Lower leg skin (tissue), 3 donors: ENCODE measurements at regions not wholly inside any gene's neighbourhood (a gene's known extent, or its start where the extent isn't known, plus 50 kb on each side); places are given as distances from the start of the nearest gene placed in this dataset.

Experiments used
- CTCF ChIP-seq, 3 donors: fragments of 450-650 bp; IDR thresholded peaks; one replicate each; pipeline ENCODE4 v1.5.1; 2016; ENCODE audit warnings: antibody characterized with exemption in 3 of 3, mild to moderate bottlenecking in 3 of 3, moderate library complexity in 2 of 3
- POLR2A ChIP-seq, 2 donors: fragments of 450-650 bp; IDR thresholded peaks; one replicate each; pipeline ENCODE4 v1.6.1; 2016 to 2017; ENCODE audit warnings: antibody characterized with exemption in 2 of 2, mild to moderate bottlenecking in 1 of 2, moderate library complexity in 1 of 2

DNA sequence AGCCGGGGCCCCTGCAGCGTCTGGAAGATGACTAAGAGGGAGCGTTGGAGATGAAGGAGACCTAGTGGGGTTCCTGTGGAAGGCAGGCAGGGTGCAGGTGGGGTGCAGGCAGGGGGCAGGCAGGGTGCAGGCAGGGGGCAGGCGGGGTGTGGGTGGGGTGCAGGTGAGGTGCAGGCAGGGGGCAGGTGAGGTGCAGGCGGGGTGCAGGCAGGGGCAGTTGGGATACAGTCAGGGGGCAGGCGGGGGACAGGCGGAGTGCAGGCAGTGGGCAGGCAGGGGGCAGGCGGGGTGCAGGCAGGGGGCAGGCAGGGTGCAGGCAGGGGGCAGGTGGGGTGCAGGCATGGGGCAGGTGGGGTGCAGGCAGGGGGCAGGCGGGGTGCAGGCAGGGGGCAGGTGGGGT lies 142.8 kb downstream of the SOX1 start:
- no peak for TF ChIP-seq CTCF (IDR thresholded peaks at IDR 0.05)
- no peak for TF ChIP-seq POLR2A (IDR thresholded peaks at IDR 0.05)
